ENCODE measurements at regions not wholly inside any gene's neighbourhood (a gene's known extent, or its start where the extent isn't known, plus 50 kb on each side); places are given as distances from the start of the nearest gene placed in this dataset.

GRCh38 chr1:90534663-90535295, 182.3 kb downstream of the BARHL2 start:
- no peak for DNase-seq
- 0 out of 2 replicates have a peak, but pooled peaks cover 4% of the 10 kb centered on the region for H3K27me3 ChIP-seq
- H3K4me1 ChIP-seq = no peaks in the 10 kb centered on the region
- no peak overlapping the region for H3K27ac ChIP-seq
- H3K36me3 ChIP-seq = no peaks in the 10 kb centered on the region
- H3K4me3 ChIP-seq = no peak overlapping the region
- no peaks in the 10 kb centered on the region for H3K9me3 ChIP-seq (replicated peaks)

DNA sequence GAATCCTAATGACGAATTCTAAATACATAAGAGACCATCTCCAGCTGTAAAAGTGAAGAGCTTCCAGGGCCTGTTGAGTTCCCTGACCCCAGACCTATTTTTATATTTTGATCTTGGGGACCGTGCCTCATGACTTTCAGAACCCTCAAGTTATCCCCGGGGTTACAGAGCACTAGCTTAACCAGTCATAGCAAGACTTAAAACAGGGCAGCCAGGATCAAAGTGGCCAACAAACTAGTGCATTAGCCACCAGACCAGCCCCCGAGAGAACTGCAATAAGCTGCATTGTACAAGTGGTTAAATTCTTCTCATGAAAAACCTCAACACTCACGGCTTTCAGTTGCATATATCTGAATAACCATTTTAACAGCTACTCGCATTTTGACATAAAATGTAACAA, 183.0 kb downstream of the BARHL2 start:
- no peak for DNase-seq
- no peak overlapping the region for H3K27ac ChIP-seq
- no peaks in the 10 kb centered on the region for H3K9me3 ChIP-seq (replicated peaks)
- H3K4me1 ChIP-seq = no peaks in the 10 kb centered on the region
- no peaks in the 10 kb centered on the region for H3K36me3 ChIP-seq
- 0 out of 2 replicates have a peak, but pooled peaks cover 4% of the 10 kb centered on the region for H3K27me3 ChIP-seq
- H3K4me3 ChIP-seq = no peak overlapping the region

DNA sequence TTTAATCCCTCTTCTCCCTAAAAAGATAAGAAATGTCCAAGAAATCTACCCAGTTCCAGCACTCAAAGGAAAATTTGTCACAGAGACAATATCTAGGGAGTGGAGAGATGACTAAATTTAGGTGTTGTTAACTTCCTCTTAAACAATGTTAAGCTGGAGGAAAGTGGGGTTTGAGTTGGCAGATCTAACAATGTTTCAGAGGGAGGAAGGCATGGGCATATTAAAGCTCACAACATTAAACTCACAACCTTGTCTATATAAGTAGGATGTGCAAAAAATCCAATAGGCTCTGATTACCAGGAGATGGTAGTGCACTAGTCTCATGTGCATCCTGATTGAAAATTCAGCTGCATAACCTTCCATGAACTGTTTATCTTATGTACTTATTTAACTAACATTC, 190.1 kb downstream of the BARHL2 start:
- Histone ChIP-seq H3K9me3 (replicated peaks) (no peaks in the 10 kb centered on the region), H3K36me3 (no peaks in the 10 kb centered on the region), H3K4me3 (no peak overlapping the region), H3K27ac (no peak overlapping the region), H3K27me3 (no peaks in the 10 kb centered on the region), H3K4me1 (no peaks in the 10 kb centered on the region)
- DNase-seq = no peak

DNA sequence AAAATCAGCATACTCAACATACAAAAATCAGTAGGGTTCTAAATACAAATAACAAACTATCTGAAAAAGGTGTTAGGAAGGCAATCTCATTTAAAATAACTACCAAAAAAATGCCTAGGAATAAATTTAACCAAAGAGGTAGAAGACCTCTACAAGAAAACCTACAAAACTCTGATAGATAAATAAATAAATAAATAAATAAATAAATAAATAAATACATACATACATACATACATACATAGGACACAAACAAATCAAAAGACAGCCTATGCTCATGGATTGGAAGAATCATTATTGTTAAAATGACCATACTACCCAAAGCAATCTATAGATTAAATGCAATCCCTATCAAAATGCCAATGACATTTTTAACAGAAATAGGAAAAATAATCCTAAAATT, 194.7 kb downstream of the BARHL2 start:
- no peaks in the 10 kb centered on the region for H3K9me3 ChIP-seq (replicated peaks)
- no peak for DNase-seq
- H3K36me3 ChIP-seq = no peaks in the 10 kb centered on the region
- no peaks in the 10 kb centered on the region for H3K4me1 ChIP-seq
- no peaks in the 10 kb centered on the region for H3K27me3 ChIP-seq
- no peak overlapping the region for H3K27ac ChIP-seq
- no peak overlapping the region for H3K4me3 ChIP-seq

DNA sequence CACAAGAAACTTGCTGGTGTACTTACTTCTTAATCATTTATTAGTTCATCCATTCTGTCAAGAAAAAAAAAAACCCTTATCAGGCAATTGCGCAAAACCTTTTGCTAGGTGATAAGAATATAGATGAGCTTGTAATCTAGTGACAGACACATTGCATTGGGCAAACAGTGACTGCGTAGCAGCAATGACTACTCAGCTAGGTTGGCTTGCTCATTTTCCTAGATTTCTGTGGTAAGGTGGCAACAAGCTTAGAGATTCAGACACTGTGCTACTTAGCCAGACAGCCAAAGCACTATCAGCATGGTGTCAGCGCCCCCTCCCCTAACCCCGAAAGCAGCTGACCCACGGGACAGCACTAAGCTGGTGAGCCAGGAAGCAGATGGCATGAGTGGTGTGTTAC, 203.1 kb downstream of the BARHL2 start:
- H3K9me3 ChIP-seq (replicated peaks) = no peaks in the 10 kb centered on the region
- no peaks in the 10 kb centered on the region for H3K4me1 ChIP-seq
- no peaks in the 10 kb centered on the region for H3K36me3 ChIP-seq
- no peak overlapping the region for H3K27ac ChIP-seq
- no peaks in the 10 kb centered on the region for H3K27me3 ChIP-seq
- H3K4me3 ChIP-seq = no peak overlapping the region
- no peak for DNase-seq

DNA sequence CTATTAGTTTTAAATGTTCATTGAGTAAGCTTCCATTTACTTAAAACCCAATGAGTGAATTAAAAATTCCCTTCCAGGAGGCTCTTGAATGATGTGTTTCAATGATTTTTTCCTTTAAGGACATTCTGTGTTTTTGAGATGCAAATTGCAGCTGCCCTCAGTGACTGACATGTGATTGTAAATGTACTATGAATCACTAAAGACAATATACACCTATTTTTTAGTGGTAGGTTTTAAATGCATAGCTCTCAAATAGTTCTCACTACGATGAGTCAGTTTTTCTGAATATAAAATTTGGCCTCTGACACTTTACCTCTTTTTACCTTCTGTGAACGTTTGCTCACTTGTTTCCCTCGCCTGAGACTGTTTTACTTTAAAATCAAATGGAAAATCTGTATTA, 204.7 kb downstream of the BARHL2 start:
- no peak overlapping the region for H3K4me3 ChIP-seq
- H3K27ac ChIP-seq = no peak overlapping the region
- no peaks in the 10 kb centered on the region for H3K36me3 ChIP-seq
- no peaks in the 10 kb centered on the region for H3K4me1 ChIP-seq
- H3K9me3 ChIP-seq (replicated peaks) = no peaks in the 10 kb centered on the region
- DNase-seq = no peak
- H3K27me3 ChIP-seq = no peaks in the 10 kb centered on the region

DNA sequence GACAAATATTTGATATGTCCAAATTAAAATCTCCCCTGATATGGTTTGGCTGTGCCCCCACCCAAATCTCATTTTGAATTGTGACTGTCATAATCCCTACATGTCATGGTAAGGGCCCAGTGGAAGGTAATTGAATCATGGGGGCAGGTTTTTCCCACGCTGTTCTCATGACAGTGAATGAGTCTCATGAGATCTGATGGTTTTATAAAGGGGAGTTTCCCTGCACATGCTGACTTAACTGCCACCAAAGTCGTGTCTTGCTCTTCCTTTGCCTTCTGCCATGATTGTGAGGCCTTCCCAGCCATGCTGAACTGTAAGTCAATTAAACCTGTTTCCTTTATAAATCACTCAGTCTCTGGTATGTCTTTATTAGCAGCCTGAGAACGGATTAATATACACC, 207.0 kb downstream of the BARHL2 start:
- H3K27ac ChIP-seq = no peak overlapping the region
- DNase-seq = no peak
- no peak overlapping the region for H3K4me3 ChIP-seq
- no peaks in the 10 kb centered on the region for H3K27me3 ChIP-seq
- no peaks in the 10 kb centered on the region for H3K36me3 ChIP-seq
- H3K4me1 ChIP-seq = peaks cover 5% of the 10 kb centered on the region; the same call in 1 of the 2 replicates
- no peaks in the 10 kb centered on the region for H3K9me3 ChIP-seq (replicated peaks)

DNA sequence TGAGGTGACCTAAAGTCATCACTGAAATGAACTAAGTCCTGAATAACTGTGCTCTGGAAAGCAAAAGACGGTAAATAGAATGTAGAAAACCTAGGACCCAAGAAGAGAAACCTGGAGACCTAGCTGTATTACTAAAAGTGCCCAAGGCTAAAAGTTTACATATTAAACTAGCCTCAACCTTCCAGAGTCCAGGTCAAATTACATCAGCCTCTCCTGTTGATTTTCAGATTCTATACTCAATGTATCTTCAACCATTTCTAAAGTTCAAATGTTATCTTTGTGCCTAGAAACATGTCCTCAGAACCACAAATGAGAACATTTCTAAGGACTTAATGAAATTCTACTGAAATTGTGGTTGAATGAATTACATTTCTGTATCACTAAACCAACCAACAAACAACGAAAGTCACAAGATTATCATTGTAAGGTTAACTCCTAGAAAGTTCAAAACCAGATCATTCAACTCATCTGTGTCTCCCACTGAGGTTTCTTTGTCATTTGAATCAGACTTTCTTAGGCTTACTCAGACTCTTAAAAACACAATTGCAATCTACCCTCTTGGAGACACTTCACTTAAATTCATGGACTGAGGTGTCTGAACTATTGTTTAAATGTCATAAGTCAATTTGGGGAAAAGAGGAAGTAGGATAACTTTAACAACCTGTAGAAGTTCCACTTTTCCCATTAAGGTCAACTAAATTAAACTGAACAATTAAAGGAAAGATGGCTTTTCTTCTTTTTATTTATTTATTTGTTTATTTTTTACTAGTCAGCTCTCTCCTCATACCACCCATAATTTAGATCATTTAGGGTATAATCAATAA, 207.7 kb downstream of the BARHL2 start:
- Histone ChIP-seq H3K4me3 (no peak overlapping the region), H3K27me3 (no peaks in the 10 kb centered on the region), H3K27ac (no peak overlapping the region), H3K4me1 (peaks cover 10% of the 10 kb centered on the region; the same call in 1 of the 2 replicates), H3K36me3 (no peaks in the 10 kb centered on the region), H3K9me3 (replicated peaks) (no peaks in the 10 kb centered on the region)
- no peak for DNase-seq

- Histone ChIP-seq H3K4me1 (peaks cover 15% of the 10 kb centered on the region; the same call in 1 of the 2 replicates), H3K27me3 (no peaks in the 10 kb centered on the region), H3K4me3 (no peak overlapping the region), H3K27ac (no peak overlapping the region), H3K9me3 (replicated peaks) (no peaks in the 10 kb centered on the region), H3K36me3 (no peaks in the 10 kb centered on the region)
- no peak for DNase-seq
Measured at GRCh38 chr1:90508376-90509167, 208.5 kb downstream of the BARHL2 start.

DNA sequence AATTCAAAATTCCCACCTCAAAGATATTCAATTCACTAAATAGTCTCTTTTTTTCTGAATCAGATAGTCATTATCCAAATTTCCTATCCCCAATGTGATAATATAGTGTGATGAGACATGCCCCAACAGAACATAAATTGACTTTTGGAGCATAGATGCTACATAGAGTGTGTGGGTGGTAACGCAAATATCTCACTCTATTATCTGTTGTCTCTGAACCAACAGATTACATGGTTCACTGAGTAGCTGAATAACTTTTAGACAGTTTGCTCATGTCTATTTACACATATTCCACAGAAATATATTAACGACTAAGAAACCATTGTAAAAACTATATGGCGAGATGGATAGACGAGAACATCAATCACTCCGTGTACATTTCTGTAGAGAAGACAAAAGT, 209.9 kb downstream of the BARHL2 start:
- H3K4me1 ChIP-seq = peaks cover 15% of the 10 kb centered on the region; the same call in 1 of the 2 replicates
- no peaks in the 10 kb centered on the region for H3K27me3 ChIP-seq
- H3K27ac ChIP-seq = no peak overlapping the region
- H3K4me3 ChIP-seq = no peak overlapping the region
- no peaks in the 10 kb centered on the region for H3K9me3 ChIP-seq (replicated peaks)
- no peak for DNase-seq
- no peaks in the 10 kb centered on the region for H3K36me3 ChIP-seq

GRCh38 chr1:90505806-90506205, 211.3 kb downstream of the BARHL2 start:
- Histone ChIP-seq H3K4me1 (peaks cover 15% of the 10 kb centered on the region; the same call in 1 of the 2 replicates), H3K36me3 (no peaks in the 10 kb centered on the region), H3K27ac (no peak overlapping the region), H3K9me3 (replicated peaks) (no peaks in the 10 kb centered on the region), H3K4me3 (no peak overlapping the region), H3K27me3 (no peaks in the 10 kb centered on the region)
- peak; percentile 20 to 21 for DNase-seq

GRCh38 chr1:90504509-90504908, 212.6 kb downstream of the BARHL2 start:
- Histone ChIP-seq H3K27me3 (no peaks in the 10 kb centered on the region), H3K4me1 (peaks cover 15% of the 10 kb centered on the region; the same call in 1 of the 2 replicates), H3K27ac (no peak overlapping the region), H3K9me3 (replicated peaks) (no peaks in the 10 kb centered on the region), H3K36me3 (no peaks in the 10 kb centered on the region), H3K4me3 (no peak overlapping the region)
- DNase-seq = peak in 1 of 2 experiments; percentile 17

GRCh38 chr1:90502696-90503095, 214.4 kb downstream of the BARHL2 start:
- Histone ChIP-seq H3K36me3 (no peaks in the 10 kb centered on the region), H3K27ac (no peak overlapping the region), H3K27me3 (no peaks in the 10 kb centered on the region), H3K4me1 (peaks cover 15% of the 10 kb centered on the region; the same call in 1 of the 2 replicates), H3K4me3 (no peak overlapping the region), H3K9me3 (replicated peaks) (no peaks in the 10 kb centered on the region)
- no peak for DNase-seq

DNA sequence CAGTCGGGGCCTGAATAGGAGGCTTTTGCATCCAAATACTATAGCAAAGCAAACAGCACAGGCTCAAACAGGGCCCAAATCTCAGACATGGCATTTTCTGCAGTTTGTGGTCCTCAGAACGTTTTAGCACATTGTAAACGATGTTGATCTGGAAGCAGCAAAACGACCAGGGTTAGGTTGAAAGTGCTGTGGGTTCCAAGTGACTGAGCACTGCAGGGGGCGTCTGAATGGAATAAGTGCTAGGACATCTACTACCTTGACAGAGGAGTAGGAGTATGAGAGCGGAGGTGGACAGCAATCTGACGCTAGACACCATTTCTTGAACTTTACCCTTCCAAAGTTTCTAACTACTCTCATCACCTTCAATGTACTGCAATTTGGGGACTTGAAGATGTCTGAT, 214.9 kb downstream of the BARHL2 start:
- no peaks in the 10 kb centered on the region for H3K36me3 ChIP-seq
- peaks cover 15% of the 10 kb centered on the region; the same call in 1 of the 2 replicates for H3K4me1 ChIP-seq
- no peaks in the 10 kb centered on the region for H3K27me3 ChIP-seq
- no peak overlapping the region for H3K27ac ChIP-seq
- H3K4me3 ChIP-seq = no peak overlapping the region
- no peak for DNase-seq
- no peaks in the 10 kb centered on the region for H3K9me3 ChIP-seq (replicated peaks)

GRCh38 chr1:90501281-90501680, 215.8 kb downstream of the BARHL2 start:
- no peaks in the 10 kb centered on the region for H3K9me3 ChIP-seq (replicated peaks)
- H3K27me3 ChIP-seq = no peaks in the 10 kb centered on the region
- peaks cover 15% of the 10 kb centered on the region; the same call in 1 of the 2 replicates for H3K4me1 ChIP-seq
- H3K27ac ChIP-seq = no peak overlapping the region
- H3K36me3 ChIP-seq = no peaks in the 10 kb centered on the region
- no peak for DNase-seq
- no peak overlapping the region for H3K4me3 ChIP-seq

Data from SJCRH30 (cell line).